Brain pericyte (primary cell): ENCODE measurements at regions not wholly inside any gene's neighbourhood (a gene's known extent, or its start where the extent isn't known, plus 50 kb on each side); places are given as distances from the start of the nearest gene placed in this dataset.
A peak's percentile ranks its signal among the peaks of the same experiment; 100 is the strongest.
"Not testable (repeated sequence)": the region's sequence is repeated elsewhere in the genome, so short reads cannot be mapped to it uniquely, and the experiment has no call there.

Source experiments
- DNase-seq: peaks from one replicate; pipeline ENCODE4 v3.0.0-alpha.2; 2012; ENCODE audit warnings: low read depth, low spot score

DNA sequence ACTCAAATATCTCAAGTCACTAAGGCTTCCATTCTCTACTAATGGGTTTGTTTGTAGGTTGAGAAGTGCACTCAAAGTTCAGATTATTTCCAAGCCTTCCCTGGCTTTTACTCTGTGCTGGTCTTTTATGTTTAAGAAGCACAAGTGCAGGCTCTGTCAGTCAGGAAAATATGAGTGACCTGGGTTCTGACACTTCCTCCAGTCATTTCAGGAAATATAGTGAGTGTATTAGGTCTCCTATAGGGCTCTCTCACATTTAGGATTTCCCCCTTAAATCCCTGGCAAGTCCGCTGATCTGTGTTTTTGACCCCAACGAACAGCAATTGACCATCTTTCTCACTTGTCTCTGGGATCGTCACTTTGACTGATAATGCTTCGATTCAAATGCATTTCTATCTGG is 210.2 kb downstream of the ARPP21 start:
- no peak for DNase-seq

DNA sequence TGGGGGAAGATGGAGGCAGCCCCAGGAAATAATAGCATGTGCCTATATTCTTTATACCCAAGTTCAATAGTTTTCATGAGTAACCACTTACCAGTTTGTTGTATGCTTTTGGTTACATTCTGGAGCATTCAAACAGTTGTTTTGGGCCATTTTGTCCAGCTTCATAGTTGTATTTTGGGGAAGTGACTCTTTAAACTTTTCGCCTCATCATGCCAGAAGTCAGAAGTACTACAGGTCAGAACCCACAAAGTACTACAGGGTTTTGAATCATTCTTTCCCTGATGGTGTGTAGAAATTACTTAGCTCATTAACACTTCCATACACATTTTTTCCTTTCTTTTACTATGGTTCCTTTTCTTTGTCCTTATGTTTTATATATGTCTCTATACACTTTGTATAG is 210.6 kb downstream of the ARPP21 start:
- DNase-seq, result no peak

DNA sequence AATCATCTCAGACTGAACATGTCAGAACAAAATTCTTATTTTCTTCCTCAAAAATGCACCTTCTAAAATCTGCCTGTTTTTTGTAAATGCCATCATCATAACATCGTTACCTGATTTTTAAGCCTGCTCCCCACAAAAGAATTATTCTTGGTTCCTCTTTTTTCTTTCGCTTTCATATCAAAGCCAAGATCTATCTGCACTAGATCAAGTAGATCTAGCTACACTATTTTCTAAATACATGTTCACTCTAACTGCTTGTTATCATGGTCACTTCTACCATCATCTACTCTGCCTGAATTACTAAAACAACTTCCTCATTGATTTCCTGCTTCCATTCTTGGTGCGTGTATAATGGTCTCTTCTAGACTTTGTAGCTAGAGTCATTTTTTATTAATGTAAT is 217.7 kb downstream of the ARPP21 start:
- DNase-seq, result no peak

DNA sequence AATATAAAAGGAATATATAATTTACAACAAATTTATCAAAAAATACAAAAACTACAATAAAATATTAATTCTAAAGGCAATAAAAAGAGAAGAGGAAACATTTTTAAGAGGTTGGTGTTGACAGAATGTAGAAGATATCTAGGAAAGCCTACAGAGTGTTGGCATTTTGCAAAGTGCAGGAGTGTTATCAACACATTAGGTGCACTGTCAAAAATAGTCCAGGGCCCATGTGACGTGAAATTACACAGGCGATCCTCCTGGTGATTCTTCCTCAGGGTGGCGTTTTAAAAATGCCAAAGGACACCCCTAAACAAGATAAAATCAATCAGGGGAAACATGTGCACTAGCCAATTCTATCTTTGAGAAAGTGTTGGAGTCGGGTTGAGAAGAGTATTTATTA is 222.7 kb downstream of the ARPP21 start:
- no peak for DNase-seq

DNA sequence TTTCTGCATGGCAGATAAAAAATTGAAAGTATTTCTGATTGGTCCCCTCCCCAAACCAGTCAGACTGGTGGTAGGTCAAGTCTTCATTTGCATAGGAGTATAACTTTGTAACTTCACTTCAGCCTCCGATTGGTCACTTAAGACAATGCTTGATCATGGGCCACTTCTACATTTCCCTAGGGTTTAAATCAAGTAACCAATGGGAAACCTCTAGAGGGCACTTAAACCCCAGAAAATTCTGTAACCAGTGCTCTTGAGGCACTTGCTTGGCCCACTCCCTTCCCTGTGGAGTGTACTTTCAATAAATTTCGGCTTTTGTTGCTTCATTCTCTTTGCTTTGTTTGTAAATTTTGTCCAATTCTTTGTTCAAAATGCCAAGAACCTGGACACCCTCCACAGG is 225.5 kb downstream of the ARPP21 start:
- no peak for DNase-seq

DNA sequence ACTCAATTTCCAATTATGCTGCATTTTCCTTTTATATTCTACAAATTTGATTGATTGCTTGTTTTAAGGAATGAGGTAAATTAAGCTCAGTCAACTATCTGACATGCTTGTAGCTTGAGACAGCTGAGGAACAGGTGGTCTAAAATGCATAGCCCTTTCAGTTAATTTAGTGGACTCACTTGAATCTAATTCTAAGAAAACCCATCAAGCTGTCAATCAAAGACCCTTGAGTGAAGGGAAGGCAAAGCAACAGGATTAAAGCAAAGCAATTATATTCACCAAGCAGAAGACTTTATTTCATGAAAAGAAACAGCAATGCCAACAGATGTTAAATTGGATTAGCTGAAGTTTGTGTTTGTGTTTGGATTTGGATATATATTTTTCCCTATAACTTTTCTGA is 228.5 kb downstream of the ARPP21 start:
- DNase-seq, result no peak

DNA sequence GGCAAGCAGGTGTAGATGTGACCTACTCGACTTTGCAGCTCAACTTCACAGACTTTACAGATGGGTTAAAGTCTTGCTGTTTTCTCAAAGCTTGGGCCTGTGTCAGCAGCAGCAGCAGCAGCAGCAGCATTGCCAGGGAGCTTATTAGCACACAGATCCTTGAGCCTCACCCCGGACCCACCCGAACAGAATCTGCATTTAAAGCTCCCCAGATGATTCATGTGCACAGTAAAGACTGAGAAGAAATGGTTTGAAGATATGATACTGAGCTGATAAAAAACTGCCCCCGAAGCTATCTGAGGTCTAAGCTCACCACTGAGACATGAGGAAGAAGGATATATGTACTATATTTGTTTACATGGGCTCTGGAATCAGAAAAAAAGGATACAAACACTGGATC is 231.7 kb downstream of the ARPP21 start:
- DNase-seq, result no peak

DNA sequence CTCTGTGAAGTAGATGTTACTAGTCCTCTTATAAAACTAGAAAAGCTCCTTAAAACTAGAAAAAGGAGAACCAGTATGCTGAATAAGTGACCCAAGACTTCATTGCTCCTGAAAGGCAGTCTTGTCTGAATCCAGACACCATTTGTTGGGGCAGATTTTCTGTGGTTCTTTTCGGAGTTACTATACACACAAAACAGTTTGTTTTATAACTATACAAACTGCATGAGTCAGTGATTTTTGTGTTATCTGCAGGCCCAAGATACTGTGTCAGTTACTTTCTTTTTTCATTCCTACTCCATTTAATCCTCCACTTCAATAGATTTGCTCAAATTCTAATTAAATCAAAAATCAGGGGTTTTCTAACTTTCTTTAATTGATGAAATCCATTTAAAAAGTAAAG is 244.6 kb downstream of the ARPP21 start:
- no peak for DNase-seq

DNA sequence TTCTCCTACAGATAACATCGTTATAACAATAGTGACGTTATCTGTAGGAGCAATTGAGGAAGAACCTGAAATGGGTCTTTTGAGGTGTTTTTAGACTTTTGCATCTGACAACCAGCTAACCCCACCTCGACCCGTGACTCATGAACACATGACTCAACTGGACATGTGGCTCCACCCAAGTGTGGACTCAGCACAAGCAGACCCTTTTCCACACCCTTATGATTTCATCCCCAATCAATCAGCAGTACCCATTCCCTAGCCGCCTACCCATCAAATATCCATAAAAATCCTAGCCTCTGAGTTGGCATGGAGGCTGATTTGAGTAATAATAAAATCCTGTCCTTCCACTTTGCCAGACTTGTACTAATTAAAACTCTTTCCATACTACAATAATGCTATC is 255.4 kb downstream of the ARPP21 start:
- DNase-seq, result no peak

DNA sequence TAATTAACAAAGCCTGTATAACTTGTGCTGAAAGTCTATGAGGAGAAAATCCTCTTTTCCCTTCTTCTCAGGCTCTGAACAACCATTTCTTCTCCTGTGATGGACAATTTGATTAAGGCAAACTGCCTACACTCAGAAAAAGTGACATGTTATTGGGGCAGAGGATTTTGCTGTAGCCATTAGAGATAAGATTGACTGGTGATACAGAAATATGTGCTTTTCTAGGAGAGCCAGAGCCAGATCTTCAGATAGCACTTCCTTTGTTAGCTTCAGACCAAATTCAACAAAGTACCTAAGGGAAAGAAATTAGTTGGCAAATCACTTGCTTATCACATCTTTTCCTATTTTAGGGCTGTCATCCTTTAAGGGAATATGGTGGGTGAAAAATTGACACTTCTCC is 259.9 kb downstream of the ARPP21 start:
- no peak for DNase-seq

DNA sequence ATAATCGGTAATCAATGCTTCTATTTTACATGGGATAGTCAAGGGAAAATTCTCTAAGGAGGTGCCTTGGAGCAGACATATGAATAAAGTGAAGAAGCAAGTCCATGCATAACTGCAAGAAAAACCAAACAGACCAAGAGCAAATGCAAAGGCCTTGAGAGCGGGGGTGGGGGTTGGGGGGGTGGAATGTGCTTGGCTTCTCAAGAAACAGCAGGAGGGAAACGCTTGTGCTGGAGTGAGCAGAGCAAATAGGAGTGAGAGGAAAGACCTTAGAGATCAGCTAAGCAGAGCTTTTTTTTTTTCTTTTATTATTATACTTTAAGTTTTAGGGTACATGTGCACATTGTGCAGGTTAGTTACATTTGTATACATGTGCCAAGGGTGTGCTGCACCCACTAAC is 260.8 kb downstream of the ARPP21 start:
- DNase-seq, result no peak

DNA sequence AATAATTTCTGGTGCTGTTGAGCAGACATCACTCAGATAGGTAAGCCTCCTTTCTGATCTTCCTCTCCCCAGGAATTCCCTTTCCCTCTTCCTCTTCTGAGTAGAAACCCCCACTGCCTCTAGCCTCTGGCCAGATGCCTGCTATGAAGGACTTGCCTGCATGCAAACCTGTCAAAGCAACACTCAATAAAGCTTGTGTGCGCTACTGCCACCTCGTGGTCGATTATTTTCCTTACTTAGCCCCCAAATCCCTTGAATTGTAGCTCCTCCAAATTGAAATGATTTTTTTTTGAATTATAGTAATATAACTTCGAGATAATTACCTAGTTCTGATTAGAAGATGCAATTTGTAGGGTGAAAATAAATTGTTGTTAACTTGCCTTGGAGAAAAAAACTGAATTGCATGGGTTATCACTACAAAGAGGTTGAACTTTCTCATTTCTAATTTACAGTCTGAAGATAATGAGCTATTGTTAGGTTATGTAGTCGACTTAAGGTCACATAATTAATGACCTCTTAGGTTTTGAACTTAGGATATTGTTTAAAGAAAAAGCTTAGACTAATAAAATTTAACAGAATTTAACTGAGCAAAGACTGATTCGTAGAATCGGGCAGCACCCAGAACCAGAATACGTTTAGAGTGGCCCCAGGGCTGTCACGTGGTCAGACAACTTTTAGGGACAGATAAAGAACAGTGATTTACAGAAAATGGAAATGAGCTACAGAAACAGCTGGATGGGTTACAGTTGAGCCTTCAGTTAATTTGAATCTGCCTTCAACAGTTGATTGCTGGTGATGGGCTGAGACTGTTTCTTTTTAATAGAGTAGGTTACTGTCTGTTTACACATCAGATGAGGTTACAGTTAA is 269.3 kb downstream of the ARPP21 start:
- peak; percentile 39 for DNase-seq

DNA sequence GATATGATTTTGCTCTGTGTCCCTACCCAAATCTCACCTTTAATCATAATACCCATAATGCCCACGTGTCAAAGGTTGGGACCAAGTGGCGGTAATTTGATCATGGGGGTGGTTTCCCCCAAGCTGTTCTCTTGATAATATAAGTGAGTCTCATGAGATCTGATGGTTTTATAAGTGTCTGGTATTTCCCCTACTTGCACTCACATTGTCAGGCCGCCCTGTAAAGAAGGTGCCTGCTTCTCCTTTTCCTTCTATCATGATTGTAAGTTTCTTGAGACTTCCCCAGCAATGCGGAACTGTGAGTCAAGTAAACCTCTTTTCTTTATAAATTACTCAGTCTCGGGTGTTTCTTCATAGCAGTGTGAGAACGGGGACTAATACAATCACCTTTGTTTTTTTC is 279.8 kb downstream of the ARPP21 start:
- DNase-seq, result no peak

DNA sequence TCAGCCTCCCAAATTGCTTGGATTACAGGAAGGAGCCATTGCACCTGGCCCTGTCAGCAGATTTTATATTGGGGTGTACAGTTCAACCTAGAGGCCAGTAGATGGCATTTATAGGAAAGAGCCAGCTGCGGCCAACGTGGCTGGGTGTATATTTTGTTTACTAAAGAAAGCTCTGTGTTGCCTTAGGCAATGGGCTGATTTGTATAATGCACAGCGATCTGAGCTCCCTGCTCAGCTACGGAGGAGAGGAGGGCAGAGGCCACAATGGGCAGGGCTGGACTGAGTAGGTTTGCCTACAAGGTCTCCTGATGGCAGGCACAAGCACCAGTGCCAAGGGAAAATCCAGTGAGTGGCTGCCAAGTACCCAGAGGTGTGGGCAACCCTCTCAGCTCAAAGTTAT is 282.4 kb downstream of the ARPP21 start:
- DNase-seq, result no peak

DNA sequence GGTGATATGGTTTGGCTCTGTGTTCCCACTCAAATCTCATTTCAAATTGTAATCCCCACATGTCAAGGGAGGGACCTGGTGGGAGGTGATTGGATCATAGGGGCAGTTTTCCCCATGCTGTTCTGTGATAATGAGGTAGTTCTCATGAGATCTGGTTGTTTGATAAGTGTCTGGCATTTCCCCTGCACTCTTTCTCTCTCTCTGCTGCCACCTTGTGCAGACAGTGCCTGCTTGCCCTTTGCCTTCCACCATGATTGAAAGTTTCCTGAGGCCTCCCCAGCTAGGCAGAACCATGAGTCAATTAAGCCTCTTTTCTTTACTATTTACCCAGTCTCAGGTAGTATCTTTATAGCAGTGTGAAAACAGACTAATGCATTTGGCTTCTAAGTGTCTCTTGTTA is 284.7 kb downstream of the ARPP21 start:
- not testable (repeated sequence) for DNase-seq

DNA sequence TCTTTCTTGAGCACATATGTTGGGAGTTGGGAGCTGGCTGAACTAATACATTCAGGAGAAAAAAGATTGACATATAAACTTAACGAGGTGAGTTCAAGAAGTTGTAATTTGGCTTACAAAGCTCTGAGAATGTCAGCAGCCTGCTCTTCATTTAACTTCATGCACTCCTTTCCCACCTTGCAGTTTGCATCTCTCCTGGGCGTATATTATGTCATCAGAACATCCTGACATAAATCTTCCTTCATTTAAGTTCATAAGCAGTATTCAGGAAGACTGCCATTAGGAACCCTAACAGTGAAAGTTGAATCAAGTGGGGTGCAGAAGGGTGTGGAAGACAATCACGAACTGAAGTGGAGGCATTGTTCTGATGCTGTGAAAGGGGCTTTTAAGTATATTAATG is 288.1 kb downstream of the ARPP21 start:
- DNase-seq, result no peak

DNA sequence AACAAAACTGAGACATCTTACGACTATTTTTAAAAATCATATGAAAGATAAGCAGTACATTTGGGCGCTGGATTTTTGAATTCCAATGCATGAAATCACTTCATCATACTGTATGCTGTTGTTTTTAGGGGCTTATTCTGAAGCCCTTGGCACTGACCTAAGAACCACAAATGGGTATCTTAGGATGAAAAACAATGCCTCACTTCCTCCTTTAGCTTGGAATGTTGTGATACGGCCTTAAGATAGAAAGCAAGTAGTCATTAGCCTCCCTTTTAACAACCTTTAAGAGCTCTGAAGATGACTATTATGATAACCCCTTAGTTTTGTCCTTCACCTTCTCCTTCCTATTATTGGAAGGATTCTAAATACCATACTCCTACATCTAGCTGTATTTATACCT is 289.8 kb downstream of the ARPP21 start:
- DNase-seq, result no peak

DNA sequence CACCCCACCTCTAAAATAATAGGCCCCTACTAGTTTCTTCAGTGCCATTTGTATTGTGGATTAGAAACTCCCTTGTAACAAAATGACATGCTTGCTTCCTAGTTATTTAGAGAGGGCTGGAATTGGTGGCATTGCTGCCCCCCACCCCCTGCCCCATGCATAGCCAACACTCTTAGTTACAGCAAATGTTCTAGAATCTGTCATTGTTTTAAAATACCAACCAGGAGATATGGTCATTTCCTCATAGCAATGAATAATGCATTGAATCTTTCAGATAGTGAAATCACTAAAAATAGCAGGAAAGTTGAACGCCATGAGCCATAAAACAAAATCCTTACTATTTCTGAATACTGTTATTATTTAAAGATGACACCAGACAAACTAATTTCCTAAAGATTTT is 292.5 kb downstream of the ARPP21 start:
- DNase-seq, result no peak

DNA sequence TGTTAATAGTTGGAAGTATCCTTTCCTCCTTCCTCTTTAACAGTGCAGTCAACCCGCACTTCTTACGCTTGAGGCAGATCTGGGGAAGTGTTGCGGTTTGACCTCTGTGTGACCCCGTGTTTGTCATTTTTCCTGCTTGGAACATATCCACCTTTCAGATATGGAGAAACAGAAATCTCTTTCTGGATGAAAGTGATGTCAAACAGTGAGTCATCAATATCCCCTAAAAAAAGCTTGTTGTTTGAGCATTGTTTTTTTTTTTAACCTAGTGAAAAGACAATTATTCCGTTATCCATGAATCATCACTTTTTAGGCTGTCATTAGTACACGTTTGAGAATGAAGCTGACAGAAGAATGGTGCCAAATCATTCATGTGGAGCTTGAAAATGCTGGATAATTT is 293.7 kb downstream of the ARPP21 start:
- peak; percentile 58 for DNase-seq

DNA sequence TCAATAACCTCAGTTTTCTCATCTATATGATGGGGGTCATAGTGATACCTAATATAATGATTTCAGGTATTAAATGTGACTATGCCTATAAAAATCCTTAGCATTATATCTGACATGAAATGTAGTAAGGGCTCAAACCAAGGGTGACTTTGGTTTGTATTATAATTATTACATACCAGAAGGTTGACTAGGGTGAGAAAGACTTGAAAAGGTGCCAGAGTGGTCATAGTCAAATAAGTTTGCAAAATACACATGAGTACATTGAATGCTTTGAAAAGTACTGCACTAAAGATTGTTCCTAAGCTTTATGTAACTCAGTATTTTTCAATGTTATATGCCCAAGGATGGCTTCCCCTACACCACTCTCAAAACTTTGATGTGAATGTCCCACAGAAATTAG is 297.2 kb downstream of the ARPP21 start:
- DNase-seq, result no peak

DNA sequence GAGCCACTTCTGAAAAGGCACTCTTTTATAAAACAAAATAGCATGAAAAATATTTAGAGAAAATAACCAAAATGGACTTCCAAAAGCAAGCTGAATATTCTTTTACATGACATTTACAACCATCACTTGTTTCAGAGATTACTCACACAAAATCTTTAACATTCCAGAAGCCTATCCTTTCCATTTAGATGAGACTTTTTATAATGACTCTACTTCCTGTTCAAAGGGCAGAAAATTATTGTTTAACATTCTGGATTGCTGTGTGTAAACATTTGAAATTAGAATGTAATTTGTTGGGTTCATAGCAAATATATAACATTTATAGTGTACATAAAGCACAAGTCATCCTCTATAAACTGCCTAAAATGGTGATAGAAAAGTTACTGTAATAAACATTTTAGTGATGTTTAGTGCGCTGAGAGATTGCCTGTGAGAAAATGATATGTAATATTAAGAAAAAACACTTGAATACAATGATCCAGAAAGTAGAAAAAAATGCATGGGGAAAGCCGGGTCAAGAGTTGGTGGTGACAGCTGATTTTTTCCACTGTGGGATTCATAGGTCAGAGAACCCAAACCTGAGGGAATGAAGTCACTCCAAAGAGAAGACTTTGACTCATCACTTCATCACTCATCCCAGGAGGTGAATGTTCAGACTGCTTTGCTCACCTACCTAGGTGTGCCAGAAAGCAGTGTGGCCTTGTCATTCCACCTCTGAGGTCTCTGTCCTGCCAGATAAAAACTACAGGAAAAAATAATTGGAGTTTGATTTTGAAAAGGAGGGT is 305.8 kb downstream of the ARPP21 start:
- DNase-seq, result no peak

DNA sequence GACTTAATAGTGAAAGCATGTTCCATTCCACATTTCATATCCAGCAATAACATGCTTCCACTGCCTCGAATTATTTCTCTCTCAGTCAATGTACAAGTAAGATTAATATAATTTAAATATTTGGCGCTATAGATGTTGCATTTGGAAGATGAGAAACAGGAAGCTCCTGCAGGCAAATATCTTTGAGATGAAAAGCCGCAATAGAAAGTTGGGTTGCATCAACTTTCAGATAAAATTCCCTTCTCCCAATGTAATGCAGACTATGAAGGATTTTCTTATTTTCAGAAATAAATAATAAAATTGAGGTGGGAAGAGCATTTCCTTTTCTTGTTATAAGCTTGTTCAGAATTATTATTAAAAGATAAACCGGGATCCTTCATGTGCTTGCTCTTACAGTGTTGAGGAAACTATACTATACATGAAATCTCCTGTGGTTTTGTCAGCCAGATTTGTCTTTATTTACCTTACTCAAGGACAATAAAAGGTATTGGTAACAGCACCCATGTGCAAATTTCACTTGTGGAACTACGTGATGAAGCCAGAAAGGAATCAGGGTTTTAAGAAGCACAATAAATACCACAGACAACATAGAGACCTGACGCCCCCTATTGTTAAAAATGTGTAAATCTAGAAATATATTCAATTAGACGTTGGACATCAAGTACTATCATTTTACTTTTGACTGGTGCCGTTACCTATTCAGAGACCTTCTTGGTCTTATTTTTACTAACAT is 307.0 kb downstream of the ARPP21 start:
- no peak for DNase-seq
